ENCODE measurements at regions not wholly inside any gene's neighbourhood (a gene's known extent, or its start where the extent isn't known, plus 50 kb on each side); places are given as distances from the start of the nearest gene placed in this dataset.
"Not testable (repeated sequence)": the region's sequence is repeated elsewhere in the genome, so short reads cannot be mapped to it uniquely, and the experiment has no call there.

DNA sequence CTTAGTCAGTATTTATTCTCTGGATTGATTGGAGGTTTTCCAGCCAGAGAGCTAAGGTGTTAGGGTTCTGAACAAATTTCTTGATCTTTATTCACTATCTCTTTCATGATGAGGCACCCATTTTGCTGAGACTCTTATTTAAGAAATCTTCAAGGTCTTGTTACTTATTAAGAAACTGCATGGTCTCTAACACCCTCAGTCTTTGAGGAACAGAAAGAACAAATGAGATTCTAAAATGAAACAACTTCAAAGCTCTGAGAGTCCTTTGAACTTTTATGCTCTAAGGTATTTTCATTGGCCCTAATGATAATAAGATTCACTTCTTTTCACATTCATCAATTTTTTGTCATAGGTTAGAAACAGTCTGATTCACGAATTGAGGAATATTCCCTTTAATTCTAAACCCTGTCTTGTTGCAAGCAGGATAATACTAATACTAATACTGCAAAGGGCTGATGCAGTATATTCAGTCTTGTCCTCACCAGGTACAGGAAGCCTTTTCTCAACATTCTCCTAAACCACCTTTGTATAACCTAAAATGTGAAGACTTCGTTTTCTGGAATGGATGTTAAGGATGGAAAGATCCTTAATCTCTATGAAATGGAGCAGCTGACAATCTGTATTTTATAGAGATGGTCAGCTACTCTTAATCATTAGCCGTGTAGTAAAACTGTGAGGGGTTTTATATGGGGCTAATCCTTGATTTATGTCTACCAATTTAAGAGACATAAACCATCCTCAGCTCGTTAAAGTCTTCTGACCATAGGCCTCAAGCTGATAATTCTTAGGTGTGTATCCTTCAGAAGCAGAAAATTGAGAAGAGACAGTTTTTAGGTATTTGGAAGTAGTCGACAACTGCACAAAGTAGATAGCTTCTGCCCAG lies 198.3 kb downstream of the OTOL1 start:
- DNase-seq, result no peak

DNA sequence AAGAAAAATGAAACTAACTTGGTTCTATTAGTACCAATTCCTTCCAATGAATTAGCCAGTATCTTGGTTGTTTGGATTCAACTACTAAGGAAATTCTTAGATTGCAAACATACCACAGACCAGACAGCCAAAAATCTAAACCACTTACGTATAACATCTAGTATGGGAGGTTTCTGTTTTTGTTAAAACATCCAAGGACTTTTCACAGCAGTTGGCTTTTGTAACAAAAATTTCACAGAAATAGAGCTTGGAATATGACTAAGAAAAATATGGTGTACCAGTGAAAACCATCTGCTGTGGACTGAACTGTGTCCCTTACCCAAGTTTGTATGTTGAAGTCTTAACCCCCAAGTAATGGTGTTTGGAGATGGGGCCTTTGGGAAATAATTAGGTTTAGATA lies 199.2 kb downstream of the OTOL1 start:
- DNase-seq, result no peak

DNA sequence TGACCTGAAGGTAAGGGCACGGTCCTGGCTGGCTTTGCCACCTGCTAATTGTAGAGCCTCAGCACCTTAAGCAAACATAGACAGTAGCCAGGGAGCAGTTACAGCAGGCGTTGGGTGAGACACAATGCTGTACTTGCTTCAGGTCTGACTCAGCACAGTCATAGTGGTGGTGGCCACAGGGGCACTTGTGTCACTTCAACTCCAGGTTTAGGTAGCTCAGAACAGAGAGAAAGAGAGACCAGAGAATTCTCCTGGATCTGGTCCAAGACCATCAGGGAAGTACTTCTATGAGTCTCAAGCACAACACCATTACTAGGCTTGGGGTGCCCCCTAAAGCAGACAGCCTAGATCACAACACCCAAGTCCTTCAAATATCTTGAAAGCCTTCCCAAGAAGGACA lies 204.4 kb downstream of the OTOL1 start:
- no peak for DNase-seq

DNA sequence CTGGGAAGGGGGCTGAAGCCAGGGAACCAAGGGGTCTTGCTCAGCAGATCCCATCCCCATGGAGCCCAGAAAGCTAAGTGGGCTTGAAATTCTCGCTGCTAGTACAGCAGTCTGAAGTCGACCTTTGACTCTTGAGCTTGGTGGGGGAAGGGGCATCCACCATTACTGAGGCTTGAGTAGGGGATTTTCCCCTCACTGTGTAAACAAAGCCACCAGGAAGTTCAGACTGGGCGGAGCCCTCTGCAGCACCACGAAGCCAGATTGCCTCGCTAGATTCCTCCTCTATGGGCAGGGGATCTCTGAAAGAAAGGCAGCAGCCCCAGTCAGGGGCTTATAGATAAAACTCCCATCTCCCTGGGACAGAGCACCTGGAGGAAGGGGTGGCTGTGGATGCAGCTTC lies 210.6 kb downstream of the OTOL1 start:
- DNase-seq, result not testable (repeated sequence)

DNA sequence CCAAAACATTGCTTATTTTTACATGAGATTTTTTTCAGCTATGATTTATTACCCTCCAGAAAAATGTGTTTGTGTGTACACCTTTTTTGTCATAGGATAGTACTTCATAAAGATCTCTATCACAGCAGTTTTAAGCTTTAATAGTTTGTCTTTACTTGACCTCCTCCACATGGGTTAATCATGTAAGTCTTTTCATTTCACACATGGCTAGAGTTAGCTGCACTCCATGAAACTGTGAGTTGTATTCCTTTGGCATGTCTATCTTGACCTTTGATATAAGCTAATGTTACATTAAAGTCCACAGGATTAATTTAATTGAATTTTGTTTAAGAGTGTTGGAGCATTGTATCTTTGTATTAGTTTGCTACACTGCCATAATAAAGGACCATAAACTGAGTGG lies 217.1 kb downstream of the OTOL1 start:
- DNase-seq, result no peak

DNA sequence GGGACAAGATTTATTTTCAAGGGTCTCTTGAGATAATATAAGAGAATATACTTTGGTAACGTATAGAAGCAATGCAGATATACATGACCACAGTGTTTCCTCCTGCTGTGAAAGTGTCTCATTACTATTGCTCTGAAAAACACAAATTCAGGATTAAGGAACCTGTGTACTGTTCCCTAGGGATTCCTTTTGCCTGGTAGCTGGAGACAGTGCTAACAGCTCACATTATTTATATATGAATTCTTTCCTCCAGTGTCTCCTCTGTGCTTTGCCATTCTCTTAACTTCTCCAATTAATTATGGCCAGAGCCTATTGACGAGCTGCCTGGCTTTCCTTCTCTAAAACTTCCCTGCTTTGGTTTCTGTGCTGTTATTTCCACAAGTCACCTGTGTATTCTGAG lies 235.4 kb downstream of the OTOL1 start:
- DNase-seq, result no peak

DNA sequence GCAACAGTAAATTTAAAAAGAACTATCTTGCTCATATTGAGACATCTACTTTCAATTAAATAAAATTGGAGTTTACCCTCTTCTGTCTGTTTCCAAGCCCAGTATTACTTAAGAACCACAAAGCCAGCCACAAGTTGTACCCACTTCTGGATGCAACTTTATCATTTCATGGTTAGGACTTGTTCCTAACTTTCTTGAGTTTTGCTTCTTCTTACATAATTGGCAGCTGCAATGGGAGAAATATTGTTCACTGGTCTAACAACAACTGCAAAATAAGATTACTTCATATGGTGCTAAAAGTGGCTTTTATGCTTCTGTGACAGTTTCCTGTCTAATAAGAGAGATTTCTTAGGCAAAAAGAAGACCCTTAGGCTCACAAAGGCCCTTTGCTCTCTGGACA lies 240.6 kb downstream of the OTOL1 start:
- DNase-seq, result no peak

DNA sequence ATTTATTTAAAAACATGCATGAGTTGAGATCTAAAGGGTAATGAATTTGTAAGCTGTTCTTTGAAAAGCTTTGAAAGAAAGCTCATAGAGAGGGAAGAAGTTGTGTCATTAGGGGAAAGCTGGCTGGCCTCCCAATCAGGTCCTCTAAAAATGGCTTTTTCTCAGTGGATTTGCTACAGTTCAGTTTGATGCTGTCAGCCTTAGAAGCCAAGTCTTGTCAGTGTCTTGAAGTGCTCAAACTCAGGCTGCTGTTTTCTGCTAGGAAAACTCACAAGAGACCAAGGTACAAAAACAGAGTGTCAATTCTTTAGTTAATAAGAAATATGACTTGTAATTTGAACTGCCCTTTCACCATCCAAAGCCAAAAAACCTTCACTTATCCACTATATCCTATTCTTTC lies 243.8 kb downstream of the OTOL1 start:
- DNase-seq, result no peak

DNA sequence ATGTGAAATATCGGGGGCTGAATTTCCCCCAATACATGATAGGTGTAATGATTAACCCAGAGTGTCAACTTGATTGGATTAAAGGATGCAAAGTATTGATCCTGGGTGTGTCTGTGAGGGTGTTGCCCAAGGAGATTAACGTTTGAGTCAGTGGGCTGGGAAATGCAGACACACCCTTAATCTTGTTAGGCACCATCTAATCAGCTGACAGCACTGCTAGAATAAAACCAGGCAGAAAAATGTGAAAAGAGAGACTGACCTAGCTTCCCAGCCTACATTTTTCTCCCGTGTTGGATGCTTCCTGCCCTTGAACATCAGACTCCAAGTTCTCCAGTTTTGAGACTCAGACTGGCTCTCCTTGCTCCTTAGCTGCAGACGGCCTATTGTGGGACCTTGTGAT lies 247.8 kb downstream of the OTOL1 start:
- no peak for DNase-seq

DNA sequence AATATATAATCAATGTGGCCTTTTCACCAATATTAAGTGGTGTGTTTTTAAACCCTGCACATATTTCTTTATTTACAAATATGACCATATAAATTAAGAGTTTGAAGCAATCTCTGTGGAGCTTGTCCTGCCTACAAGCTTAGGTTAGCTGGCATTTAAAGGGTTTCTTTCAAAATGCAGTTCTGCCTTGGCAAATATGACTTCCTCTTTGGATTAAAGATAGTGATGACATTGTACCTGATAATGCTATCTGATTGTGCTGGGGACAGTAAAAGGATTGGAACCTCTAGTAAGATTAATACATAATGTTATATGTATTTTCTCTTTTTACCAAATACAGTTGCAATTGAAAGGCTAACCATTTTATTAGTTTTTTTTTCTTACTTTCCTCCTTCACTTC lies 249.1 kb downstream of the OTOL1 start:
- no peak for DNase-seq

DNA sequence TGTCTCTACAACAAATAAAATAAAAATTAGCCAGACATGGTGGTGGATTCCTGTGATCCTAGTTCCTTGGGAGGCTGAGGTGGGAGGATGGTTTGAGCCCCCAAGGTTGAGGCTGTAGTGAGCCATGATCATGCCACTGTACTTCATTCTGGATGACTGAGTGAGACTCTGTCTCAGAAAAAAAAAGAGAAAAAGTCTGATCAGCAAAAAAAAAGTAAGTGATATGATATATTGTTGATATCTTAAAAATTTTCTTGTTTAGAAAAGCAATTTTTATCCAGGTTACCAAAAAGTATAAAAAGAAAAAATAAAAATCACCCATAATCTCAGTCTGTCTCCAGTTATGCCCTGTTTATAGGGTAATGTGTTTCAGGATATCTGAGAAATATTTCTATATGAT lies 251.4 kb downstream of the OTOL1 start:
- no peak for DNase-seq

DNA sequence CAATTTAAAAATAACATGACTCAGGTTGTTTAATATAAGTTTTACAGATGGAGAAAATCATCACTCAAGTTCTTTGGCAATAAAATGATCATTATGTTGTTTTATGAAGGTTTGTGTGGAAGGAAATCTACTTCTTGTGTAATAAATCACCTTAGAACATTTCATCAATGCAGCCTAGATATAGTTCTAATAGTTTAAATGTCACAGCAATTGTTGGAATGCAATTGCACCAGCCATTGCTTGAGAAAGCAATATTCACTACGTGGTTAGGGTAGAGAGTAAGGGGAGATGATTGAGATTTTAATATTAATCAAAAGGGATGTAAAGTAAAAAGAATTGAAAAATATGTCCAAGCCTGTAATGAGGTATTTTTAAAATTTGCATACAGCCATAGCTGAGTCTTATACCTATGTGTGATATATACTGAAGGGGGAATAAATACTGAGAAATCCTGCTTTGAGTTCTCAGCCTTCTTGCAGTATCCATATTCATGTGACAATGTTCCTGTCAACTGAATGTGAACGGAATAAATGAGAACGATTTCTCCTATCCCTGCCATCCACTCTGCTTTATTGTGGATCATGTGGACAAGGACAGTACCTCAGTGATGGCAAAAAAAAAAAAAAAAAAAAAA lies 257.9 kb downstream of the OTOL1 start:
- DNase-seq, result no peak

DNA sequence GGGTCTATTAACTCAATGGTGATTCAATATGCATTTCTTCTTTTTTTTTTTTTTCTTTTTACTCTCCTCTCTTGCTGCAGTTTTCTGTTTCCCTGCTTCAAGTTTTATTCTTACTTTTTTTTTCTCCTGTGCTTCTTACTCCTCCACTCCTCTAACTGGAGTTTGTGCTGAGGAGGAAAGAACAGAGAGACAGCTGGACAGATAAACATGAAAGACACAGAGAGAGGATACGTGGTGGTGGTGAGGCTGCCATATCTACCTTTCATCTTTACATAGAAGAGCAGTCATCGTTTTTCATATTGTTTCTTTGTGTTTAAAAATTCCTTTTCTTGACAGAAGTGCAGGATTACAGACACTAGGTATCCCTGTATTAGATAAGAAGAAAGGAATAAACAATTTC lies 262.8 kb downstream of the OTOL1 start:
- no peak for DNase-seq

DNA sequence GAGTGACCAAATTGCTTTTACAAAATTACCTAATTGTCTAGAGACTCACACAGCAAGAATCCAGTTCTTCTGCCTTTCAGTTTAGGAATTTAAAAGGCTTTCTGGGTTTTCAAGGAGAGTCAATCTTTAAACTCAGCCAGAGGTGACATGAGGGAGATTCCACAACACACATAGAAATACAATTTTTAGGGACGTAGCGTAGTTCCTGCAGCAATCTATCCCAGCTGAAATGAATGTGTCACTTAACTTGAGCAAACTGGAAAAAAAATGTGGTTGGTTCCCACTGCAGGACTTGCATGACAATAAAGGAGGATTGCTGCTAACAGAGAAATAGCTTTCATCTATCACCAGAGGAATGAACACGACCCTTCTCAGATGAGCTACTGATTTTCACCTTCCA lies 269.7 kb downstream of the OTOL1 start:
- no peak for DNase-seq

DNA sequence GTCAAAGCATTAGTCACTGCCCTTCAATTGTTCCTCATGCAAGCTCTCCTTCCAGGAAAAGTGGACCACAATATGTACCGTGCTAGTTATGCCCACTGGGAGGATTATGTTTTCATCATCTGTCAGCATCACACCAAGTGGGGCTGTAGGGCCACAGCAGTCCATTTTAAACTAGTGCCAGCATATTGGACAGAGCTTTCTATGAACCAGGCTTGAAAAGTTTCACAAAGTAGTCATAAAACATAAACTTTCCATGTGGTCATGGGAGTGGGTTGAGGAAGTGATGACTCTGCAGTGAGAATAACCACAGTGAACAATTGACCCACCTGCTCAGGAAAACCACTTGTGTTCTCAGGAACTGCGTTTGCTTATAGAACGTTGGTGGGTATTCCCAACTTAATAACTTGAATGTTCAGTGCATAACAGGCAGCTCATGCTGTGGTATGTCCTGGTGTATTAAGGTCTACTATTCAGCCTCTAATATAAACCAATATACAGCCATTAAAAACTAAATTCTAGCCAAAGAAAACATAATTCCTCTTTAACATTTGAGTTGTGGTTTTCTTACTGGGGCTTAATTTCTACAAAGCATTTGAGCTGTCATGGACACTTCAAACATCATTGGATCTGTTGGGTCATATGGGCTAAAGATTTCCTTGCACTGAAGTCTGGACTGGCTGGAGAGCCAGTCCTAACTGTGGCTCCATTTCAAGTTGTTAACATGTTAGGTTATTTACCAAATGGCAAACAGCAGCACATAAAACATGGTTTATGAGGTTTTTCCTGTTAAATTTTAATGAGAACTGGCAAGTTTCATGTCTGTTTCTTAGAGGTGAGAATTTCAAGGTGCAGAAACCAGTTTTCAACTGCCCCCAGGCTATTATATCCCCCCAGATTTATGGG lies 274.1 kb downstream of the OTOL1 start:
- DNase-seq, result no peak

DNA sequence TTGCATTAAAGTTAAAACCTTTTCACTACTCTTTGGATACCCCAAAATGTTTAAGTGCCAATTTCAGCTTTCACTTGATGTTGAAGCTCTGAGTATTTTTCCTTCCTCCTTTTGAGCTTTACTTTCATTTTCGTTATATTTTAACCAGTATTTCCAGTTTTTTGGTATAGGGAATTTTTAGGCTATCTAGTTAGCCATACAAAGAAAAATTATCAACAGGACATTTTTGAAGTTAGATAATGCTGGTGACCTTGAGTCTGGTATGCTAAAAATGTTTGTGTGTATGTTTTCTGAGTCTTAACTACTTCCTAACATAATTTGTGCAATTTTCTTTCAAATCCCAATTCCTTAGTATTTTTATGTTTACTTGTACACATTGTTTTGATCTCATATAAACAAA lies 284.8 kb downstream of the OTOL1 start:
- DNase-seq, result no peak

DNA sequence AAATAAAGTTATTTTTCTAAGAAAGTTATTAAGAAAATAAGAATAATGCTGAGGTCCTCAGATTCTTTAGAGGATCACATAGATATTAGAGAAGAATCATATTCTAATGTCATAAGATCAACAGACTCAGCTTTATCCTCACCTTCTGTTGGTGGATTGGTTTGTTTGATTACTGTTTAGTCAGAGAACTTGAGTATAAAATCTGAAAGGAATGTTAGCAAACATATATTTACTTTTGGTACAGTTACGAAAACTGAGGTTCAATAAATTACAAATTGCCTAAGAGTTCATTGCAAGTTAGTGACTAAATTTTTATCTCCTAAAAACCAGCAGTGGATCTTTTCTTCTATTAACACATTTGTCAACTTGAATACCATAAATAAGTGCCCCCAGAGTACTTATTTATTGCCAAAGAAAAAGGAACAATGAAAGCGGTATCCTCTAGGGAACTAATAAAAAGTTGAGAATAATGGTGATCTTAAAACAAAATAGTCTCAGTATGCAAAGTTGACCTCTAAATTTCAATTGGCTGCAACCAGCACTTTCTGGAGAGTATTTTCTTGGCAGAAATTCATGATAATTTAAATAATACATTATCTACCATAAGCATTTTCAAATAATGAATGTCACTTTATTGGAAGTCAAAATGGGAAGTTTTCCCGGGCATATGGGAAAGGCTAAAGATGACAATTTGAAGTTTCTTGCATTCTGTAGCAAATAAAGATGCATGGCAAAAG lies 296.8 kb downstream of the OTOL1 start:
- DNase-seq, result no peak

DNA sequence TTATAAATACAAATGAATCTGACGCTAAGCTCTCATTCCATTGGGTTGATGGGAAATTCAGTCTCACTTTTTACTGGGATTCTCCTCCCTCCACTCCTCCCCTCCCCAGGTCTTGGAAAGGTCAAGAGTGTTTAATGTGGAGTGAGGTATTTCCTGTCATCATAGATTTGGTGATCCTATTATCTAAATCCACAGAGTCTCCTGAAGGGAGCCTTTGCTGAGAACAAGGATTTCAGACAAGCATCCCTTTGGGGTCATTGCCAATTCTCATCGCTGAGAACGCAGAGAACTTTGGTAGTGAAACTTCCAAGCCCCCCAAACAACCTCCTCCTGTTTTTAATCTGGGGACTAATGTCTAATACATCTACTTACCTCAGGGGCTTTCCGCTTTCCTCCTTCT lies 297.9 kb downstream of the OTOL1 start:
- no peak for DNase-seq

DNA sequence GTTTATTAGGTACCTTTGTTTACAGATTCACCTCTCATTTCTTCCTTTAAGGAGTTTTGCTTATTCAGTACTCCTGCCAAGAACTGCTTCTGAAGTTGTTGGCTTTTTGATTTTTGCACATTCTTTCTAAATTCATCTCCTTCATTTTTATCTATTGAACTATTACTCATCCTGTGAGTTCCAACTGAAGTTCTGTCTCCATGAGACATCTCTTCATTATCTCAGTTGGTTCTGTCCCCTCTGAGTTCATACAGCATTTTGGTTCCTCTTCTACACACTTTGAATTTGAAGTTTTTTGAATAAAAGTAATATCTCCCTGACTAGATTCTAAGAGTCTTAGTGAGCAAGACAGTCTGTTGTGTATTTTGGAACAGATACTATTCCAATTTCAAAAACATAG lies 299.7 kb downstream of the OTOL1 start:
- DNase-seq, result no peak

DNA sequence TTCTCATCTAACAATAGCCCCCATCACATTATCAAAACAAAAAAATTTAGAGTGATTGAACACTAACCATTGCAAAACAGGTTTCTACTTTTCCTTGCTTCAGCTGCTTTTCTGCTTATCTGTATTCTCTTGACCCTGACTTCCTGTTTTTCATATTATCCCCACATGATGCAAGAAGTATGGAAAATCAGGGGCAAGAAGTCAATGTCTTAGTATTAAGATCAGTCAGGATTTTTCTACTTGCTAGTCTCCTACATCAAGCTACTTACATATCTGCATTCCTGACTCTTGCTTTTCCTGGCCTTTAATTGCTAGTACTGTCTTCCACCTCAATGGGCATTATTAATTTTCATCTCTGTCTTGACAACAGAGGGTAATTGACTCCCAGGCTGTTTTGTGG lies 300.2 kb downstream of the OTOL1 start:
- DNase-seq, result no peak

DNA sequence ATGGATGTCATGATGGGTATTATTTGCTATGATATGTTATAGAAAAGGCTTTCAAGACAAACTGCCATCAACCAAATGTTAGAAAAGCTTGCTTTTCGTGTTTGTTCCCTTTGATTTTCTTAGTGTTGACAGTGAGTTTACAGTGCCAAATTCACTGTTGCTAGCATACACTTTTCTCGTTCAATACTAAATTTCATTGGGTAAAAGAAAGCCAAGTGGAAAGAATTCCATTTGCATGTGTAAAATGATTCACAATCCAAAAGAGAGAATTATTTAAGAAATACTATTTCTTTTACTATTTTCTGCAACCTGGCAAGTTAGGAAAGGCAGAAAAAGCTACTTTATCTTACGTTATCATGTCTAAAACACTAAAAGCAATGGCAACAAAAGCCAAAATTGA lies 301.4 kb downstream of the OTOL1 start:
- DNase-seq, result no peak

DNA sequence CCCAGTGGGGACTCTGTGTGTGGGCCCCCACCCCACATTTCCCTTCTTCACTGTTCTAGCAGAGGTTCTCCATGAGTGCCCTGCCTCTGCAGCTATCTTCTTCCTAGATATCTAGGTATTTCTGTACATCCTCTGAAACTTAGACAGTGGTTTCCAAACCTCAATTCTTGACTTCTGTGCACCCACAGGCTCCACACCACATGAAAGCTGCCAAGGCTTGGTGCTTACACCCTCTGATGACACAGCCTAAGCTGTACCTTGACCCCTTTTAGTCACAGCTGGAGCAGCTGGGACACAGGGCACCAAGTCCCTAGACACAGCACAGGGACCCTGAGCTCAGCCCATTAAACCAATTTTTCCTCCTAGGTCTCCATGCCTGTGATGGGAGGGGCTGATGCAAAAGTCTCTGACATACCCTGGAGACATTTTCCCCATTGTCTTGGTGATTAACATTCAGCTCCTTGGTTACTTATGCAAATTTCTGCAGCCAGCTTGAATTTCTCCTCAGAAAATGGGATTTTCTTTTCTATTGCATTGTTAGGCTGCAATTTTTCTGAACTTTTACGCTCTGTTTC lies 304.5 kb downstream of the OTOL1 start:
- no peak for DNase-seq

DNA sequence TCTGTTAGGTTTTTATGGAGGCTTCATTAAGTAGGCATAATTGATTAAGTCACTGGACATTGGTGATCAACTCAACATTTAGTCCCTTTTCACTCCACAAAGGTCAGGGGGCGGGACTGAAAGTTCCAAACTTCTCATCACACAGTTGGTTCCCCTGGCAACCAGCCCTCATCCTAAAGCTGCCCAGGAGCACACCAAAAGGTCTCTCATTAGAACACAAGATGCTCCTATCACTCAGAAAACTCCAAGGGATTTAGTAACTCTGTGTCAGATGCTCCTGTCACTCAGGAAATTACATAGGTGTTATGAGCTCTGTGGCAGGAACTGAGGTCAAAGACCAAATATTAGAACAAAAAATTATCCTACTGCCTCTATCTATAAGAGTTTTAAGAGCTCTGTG lies 321.5 kb downstream of the OTOL1 start:
- no peak for DNase-seq

Data from stimulated activated naive CD4-positive, alpha-beta T cell (primary cell).